ENCODE measurements at regions not wholly inside any gene's neighbourhood (a gene's known extent, or its start where the extent isn't known, plus 50 kb on each side); places are given as distances from the start of the nearest gene placed in this dataset.

GRCh38 chr13:33994826-33995502, 177.0 kb downstream of the RFC3 start:
- ATAC-seq = no peak
- DNase-seq = no peak
- 88 to 95% (median 91%) methylated on average over 4 of the region's 4 CpGs for WGBS, 4 donors

GRCh38 chr13:33996636-33997035, 178.7 kb downstream of the RFC3 start:
- 88 to 96% (median 93%) methylated on average over 7 of the region's 7 CpGs for WGBS, 4 donors
- TF ChIP-seq, protein P1, sequence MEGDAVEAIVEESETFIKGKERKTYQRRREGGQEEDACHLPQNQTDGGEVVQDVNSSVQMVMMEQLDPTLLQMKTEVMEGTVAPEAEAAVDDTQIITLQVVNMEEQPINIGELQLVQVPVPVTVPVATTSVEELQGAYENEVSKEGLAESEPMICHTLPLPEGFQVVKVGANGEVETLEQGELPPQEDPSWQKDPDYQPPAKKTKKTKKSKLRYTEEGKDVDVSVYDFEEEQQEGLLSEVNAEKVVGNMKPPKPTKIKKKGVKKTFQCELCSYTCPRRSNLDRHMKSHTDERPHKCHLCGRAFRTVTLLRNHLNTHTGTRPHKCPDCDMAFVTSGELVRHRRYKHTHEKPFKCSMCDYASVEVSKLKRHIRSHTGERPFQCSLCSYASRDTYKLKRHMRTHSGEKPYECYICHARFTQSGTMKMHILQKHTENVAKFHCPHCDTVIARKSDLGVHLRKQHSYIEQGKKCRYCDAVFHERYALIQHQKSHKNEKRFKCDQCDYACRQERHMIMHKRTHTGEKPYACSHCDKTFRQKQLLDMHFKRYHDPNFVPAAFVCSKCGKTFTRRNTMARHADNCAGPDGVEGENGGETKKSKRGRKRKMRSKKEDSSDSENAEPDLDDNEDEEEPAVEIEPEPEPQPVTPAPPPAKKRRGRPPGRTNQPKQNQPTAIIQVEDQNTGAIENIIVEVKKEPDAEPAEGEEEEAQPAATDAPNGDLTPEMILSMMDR (IDR thresholded peaks at IDR 0.05) = no peak
- no peak for TF ChIP-seq POLR2A (IDR thresholded peaks at IDR 0.05)
- H3K4me3 ChIP-seq = no peak overlapping the region
- ATAC-seq (no peak), DNase-seq (no peak)
- H3K4me1 ChIP-seq = peaks cover 0 to 17% (median 4%) of the 10 kb centered on the region in 12 donors
- intact Hi-C loops (cut with DNase I) = no loop called here
- no peaks in the 10 kb centered on the region for H3K9me3 ChIP-seq
- H3K36me3 ChIP-seq = no peaks in the 10 kb centered on the region
- no peaks in the 10 kb centered on the region for H3K27me3 ChIP-seq
- no peak overlapping the region for H3K27ac ChIP-seq

More at GRCh38 chr13:33994826-33995502, 177.0 kb downstream of the RFC3 start:
- no peaks in the 10 kb centered on the region for H3K9me3 ChIP-seq
- TF ChIP-seq, protein P1 (IDR thresholded peaks at IDR 0.05) = no peak
- no peak for TF ChIP-seq POLR2A (IDR thresholded peaks at IDR 0.05)
- H3K27ac ChIP-seq = no peak overlapping the region
- intact Hi-C loops (cut with DNase I) = no loop called here
- no peaks in the 10 kb centered on the region for H3K36me3 ChIP-seq
- H3K4me1 ChIP-seq = peaks cover 0 to 4% (median 0%) of the 10 kb centered on the region in 12 donors
- no peaks in the 10 kb centered on the region for H3K27me3 ChIP-seq
- H3K4me3 ChIP-seq = no peak overlapping the region

GRCh38 chr13:33997574-33997973, 179.6 kb downstream of the RFC3 start:
- no peaks in the 10 kb centered on the region for H3K36me3 ChIP-seq
- no peak overlapping the region for H3K27ac ChIP-seq
- intact Hi-C loops (cut with DNase I) = no loop called here
- H3K4me1 ChIP-seq = peaks cover 0 to 21% (median 4%) of the 10 kb centered on the region in 12 donors
- no peak overlapping the region for H3K4me3 ChIP-seq
- WGBS, 4 donors = 95 to 99% (median 98%) methylated on average over 3 of the region's 3 CpGs
- ATAC-seq (no peak), DNase-seq (no peak)
- H3K9me3 ChIP-seq = no peaks in the 10 kb centered on the region
- no peaks in the 10 kb centered on the region for H3K27me3 ChIP-seq
- TF ChIP-seq, protein P1 (IDR thresholded peaks at IDR 0.05) = no peak
- no peak for TF ChIP-seq POLR2A (IDR thresholded peaks at IDR 0.05)

DNA sequence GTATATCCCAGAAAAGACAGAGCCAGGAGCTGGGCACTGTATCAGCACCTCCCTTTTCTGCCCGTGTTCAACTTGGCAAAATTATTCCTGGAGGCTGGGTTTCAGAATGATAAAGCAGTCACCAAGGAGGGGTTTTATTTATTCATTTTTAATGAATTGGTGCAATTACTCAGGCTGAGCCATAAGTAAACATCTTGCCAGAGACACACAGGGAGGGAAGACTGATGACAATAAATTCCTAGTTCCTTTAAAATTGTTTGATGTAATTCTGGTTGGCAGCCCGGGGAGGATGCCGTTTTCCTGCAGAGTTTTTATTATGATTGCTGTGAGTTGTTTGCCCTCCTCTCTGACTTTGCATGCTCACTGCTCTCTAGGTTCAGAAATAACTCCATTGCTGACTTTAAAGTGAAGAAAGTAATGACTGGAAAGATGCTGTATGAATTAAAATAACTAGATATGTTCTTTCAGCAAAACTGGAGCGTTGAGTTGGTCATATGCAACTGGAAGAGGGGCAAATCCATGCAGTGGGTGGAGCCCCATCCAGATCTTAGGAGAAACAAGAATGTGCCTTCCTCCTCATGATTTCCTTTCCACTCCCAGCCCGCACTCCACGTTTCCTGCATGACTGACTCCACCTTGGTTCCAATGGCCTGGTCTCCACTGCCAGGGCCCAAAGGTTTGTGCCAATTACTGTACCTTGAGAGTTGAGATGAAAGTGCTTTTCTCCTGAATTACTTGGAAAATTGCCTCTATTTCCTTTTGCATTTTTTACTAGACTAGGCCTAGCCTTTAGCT, 182.1 kb downstream of the RFC3 start:
- H3K27ac ChIP-seq = peak overlapping the region in 1 of 12 donors; percentile 12
- H3K4me3 ChIP-seq = no peak overlapping the region
- H3K36me3 ChIP-seq = no peaks in the 10 kb centered on the region
- no peaks in the 10 kb centered on the region for H3K27me3 ChIP-seq
- peaks cover 0 to 21% (median 4%) of the 10 kb centered on the region in 12 donors for H3K4me1 ChIP-seq
- 27 to 73% (median 47%) methylated on average over 6 of the region's 6 CpGs for WGBS, 4 donors
- ATAC-seq (no peak), DNase-seq (no peak)
- no peaks in the 10 kb centered on the region for H3K9me3 ChIP-seq
- intact Hi-C loops (cut with DNase I) = no loop called here
- TF ChIP-seq, protein P1 (IDR thresholded peaks at IDR 0.05) = no peak
- no peak for TF ChIP-seq POLR2A (IDR thresholded peaks at IDR 0.05)

Data from heart left ventricle (tissue), 16 donors.